ENCODE measurements at regions not wholly inside any gene's neighbourhood (a gene's known extent, or its start where the extent isn't known, plus 50 kb on each side); places are given as distances from the start of the nearest gene placed in this dataset.

DNA sequence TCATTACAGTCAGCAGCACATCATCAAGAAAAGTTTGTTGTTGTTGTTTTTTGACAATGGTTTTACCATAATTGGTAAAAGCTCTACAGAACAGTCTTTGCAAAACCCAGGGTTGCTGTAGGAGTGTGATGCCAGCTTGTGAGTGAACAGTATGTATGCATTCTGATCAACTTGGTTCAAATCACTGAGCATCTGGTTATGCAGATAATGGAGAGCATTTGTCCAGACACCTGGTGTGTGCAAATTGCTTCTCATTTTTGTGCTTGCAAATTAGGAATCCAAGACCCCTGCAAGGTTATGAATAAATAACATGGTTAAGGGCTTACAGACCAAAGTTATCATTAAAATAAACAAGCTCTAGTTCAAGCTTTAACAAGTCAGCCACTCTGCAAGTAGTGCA is 448.7 kb upstream of the ACTBL2 start:
- TF ChIP-seq POLR2AphosphoS5 (IDR thresholded peaks at IDR 0.05) (no peak), POLR2A (IDR thresholded peaks at IDR 0.05) (no peak)
- TF ChIP-seq, protein P1, sequence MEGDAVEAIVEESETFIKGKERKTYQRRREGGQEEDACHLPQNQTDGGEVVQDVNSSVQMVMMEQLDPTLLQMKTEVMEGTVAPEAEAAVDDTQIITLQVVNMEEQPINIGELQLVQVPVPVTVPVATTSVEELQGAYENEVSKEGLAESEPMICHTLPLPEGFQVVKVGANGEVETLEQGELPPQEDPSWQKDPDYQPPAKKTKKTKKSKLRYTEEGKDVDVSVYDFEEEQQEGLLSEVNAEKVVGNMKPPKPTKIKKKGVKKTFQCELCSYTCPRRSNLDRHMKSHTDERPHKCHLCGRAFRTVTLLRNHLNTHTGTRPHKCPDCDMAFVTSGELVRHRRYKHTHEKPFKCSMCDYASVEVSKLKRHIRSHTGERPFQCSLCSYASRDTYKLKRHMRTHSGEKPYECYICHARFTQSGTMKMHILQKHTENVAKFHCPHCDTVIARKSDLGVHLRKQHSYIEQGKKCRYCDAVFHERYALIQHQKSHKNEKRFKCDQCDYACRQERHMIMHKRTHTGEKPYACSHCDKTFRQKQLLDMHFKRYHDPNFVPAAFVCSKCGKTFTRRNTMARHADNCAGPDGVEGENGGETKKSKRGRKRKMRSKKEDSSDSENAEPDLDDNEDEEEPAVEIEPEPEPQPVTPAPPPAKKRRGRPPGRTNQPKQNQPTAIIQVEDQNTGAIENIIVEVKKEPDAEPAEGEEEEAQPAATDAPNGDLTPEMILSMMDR (IDR thresholded peaks at IDR 0.05): no peak

Measured in stomach (tissue), 4 donors.